Upper lobe of left lung (tissue), 4 donors: ENCODE measurements at regions not wholly inside any gene's neighbourhood (a gene's known extent, or its start where the extent isn't known, plus 50 kb on each side); places are given as distances from the start of the nearest gene placed in this dataset.

Experiments
- POLR2A ChIP-seq, 4 donors: fragments of 450-650 bp; IDR thresholded peaks; one replicate each; pipeline ENCODE4 v1.5.1; 2016 to 2017; ENCODE audit warnings: antibody characterized with exemption in 4 of 4, mild to moderate bottlenecking in 2 of 4
- TF ChIP-seq, protein P1 (sequence below), 6 experiments: fragments of 450-650 bp in 4 of 6; fragments of 200-600 bp in 2 of 6; sonication (generic) in 2 of 6; IDR thresholded peaks; one replicate each; pipeline ENCODE4 v1.5.1; 2016 to 2019; ENCODE audit warnings: antibody characterized with exemption in 6 of 6

DNA sequence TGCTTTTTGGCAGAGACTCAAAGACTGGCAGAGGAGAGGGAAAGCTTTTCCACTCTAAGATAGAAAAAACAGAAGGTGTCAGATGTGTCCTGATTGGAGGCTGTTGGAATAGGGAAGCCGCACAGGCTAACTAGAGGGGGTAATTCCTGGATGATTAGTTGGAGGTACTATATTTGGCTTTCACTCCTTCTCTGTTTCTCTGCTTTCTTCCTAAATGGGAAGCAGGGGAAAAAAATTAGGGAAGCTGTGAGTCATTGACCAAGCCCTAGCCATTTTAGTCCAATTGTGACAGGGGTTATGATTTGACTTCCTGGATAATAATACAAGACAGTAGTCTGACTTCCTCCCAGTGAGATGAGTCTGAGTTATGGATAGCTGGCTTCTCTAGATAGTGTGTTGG is 475.2 kb upstream of the CELF2 start:
- TF ChIP-seq POLR2A (IDR thresholded peaks at IDR 0.05), result no peak
- TF ChIP-seq, protein P1, sequence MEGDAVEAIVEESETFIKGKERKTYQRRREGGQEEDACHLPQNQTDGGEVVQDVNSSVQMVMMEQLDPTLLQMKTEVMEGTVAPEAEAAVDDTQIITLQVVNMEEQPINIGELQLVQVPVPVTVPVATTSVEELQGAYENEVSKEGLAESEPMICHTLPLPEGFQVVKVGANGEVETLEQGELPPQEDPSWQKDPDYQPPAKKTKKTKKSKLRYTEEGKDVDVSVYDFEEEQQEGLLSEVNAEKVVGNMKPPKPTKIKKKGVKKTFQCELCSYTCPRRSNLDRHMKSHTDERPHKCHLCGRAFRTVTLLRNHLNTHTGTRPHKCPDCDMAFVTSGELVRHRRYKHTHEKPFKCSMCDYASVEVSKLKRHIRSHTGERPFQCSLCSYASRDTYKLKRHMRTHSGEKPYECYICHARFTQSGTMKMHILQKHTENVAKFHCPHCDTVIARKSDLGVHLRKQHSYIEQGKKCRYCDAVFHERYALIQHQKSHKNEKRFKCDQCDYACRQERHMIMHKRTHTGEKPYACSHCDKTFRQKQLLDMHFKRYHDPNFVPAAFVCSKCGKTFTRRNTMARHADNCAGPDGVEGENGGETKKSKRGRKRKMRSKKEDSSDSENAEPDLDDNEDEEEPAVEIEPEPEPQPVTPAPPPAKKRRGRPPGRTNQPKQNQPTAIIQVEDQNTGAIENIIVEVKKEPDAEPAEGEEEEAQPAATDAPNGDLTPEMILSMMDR (IDR thresholded peaks at IDR 0.05), result no peak
